MG63 (cell line): ENCODE measurements at regions not wholly inside any gene's neighbourhood (a gene's known extent, or its start where the extent isn't known, plus 50 kb on each side); places are given as distances from the start of the nearest gene placed in this dataset.

Experiments
- DNase-seq: peaks from one replicate; pipeline ENCODE4 v3.0.0-alpha.2; 2020
- H3K27me3 ChIP-seq: fragments of 250-450 bp; sonication (Bioruptor Pico); 2 replicates; pipeline ENCODE4 v1.5.1; 2020; ENCODE audit warnings: mild to moderate bottlenecking, moderate library complexity
- H3K36me3 ChIP-seq: fragments of 250-450 bp; sonication (Bioruptor Pico); 2 replicates; pipeline ENCODE4 v1.5.1; 2020; ENCODE audit warnings: mild to moderate bottlenecking, moderate library complexity
- H3K4me3 ChIP-seq: fragments of 250-450 bp; sonication (Bioruptor Pico); 2 replicates; pipeline ENCODE4 v1.5.1; 2020; ENCODE audit warnings: mild to moderate bottlenecking, moderate library complexity
- H3K9me3 ChIP-seq: fragments of 250-450 bp; sonication (Bioruptor Pico); 2 replicates; pipeline ENCODE4 v1.5.1; 2020; ENCODE audit warnings: mild to moderate bottlenecking, moderate library complexity

- Histone ChIP-seq H3K36me3 (no peaks in the 10 kb centered on the region), H3K9me3 (no peaks in the 10 kb centered on the region), H3K27me3 (no peaks in the 10 kb centered on the region), H3K4me3 (no peak overlapping the region)
- DNase-seq = no peak
Measured at GRCh38 chr10:121078036-121078435, 226.9 kb downstream of the WDR11 start.

- no peak for DNase-seq
- no peak overlapping the region for H3K4me3 ChIP-seq
- H3K36me3 ChIP-seq = no peaks in the 10 kb centered on the region
- H3K9me3 ChIP-seq = no peaks in the 10 kb centered on the region
- H3K27me3 ChIP-seq = no peaks in the 10 kb centered on the region
Measured at GRCh38 chr10:121078672-121079102, 227.5 kb downstream of the WDR11 start.

- no peak overlapping the region for H3K4me3 ChIP-seq
- H3K9me3 ChIP-seq = no peaks in the 10 kb centered on the region
- no peaks in the 10 kb centered on the region for H3K36me3 ChIP-seq
- no peak for DNase-seq
- no peaks in the 10 kb centered on the region for H3K27me3 ChIP-seq
Measured at GRCh38 chr10:121079226-121079625, 228.1 kb downstream of the WDR11 start.

- Histone ChIP-seq H3K4me3 (no peak overlapping the region), H3K9me3 (no peaks in the 10 kb centered on the region), H3K36me3 (no peaks in the 10 kb centered on the region), H3K27me3 (no peaks in the 10 kb centered on the region)
- no peak for DNase-seq
Measured at GRCh38 chr10:121080281-121080891, 229.2 kb downstream of the WDR11 start.

GRCh38 chr10:121081306-121081705, 230.1 kb downstream of the WDR11 start:
- Histone ChIP-seq H3K9me3 (no peaks in the 10 kb centered on the region), H3K36me3 (no peaks in the 10 kb centered on the region), H3K4me3 (no peak overlapping the region), H3K27me3 (no peaks in the 10 kb centered on the region)
- no peak for DNase-seq

GRCh38 chr10:121082984-121083383, 231.8 kb downstream of the WDR11 start:
- Histone ChIP-seq H3K9me3 (no peaks in the 10 kb centered on the region), H3K4me3 (no peak overlapping the region), H3K27me3 (no peaks in the 10 kb centered on the region), H3K36me3 (no peaks in the 10 kb centered on the region)
- no peak for DNase-seq

GRCh38 chr10:121084016-121084674, 233.0 kb downstream of the WDR11 start:
- H3K4me3 ChIP-seq = no peak overlapping the region
- H3K9me3 ChIP-seq = no peaks in the 10 kb centered on the region
- no peaks in the 10 kb centered on the region for H3K27me3 ChIP-seq
- H3K36me3 ChIP-seq = no peaks in the 10 kb centered on the region
- no peak for DNase-seq

GRCh38 chr10:121084675-121085070, 233.5 kb downstream of the WDR11 start:
- no peaks in the 10 kb centered on the region for H3K36me3 ChIP-seq
- no peaks in the 10 kb centered on the region for H3K27me3 ChIP-seq
- H3K9me3 ChIP-seq = no peaks in the 10 kb centered on the region
- no peak for DNase-seq
- H3K4me3 ChIP-seq = no peak overlapping the region

- Histone ChIP-seq H3K4me3 (no peak overlapping the region), H3K36me3 (no peaks in the 10 kb centered on the region), H3K9me3 (no peaks in the 10 kb centered on the region), H3K27me3 (no peaks in the 10 kb centered on the region)
- no peak for DNase-seq
Measured at GRCh38 chr10:121085367-121085766, 234.2 kb downstream of the WDR11 start.

- no peaks in the 10 kb centered on the region for H3K36me3 ChIP-seq
- no peak overlapping the region for H3K4me3 ChIP-seq
- no peaks in the 10 kb centered on the region for H3K27me3 ChIP-seq
- H3K9me3 ChIP-seq = no peaks in the 10 kb centered on the region
- DNase-seq = no peak
Measured at GRCh38 chr10:121087129-121087528, 236.0 kb downstream of the WDR11 start.

- H3K27me3 ChIP-seq = no peaks in the 10 kb centered on the region
- no peak overlapping the region for H3K4me3 ChIP-seq
- no peaks in the 10 kb centered on the region for H3K9me3 ChIP-seq
- H3K36me3 ChIP-seq = no peaks in the 10 kb centered on the region
- no peak for DNase-seq
Measured at GRCh38 chr10:121087688-121088087, 236.5 kb downstream of the WDR11 start.

- no peaks in the 10 kb centered on the region for H3K9me3 ChIP-seq
- H3K4me3 ChIP-seq = no peak overlapping the region
- DNase-seq = peak; percentile 11
Measured at GRCh38 chr10:121088524-121088923, 237.4 kb downstream of the WDR11 start.

GRCh38 chr10:121089434-121089833, 238.3 kb downstream of the WDR11 start:
- no peak for DNase-seq
- no peaks in the 10 kb centered on the region for H3K9me3 ChIP-seq
- no peak overlapping the region for H3K4me3 ChIP-seq
- no peaks in the 10 kb centered on the region for H3K27me3 ChIP-seq
- no peaks in the 10 kb centered on the region for H3K36me3 ChIP-seq

More at GRCh38 chr10:121088524-121088923, 237.4 kb downstream of the WDR11 start:
- Histone ChIP-seq H3K36me3 (no peaks in the 10 kb centered on the region), H3K27me3 (no peaks in the 10 kb centered on the region)

GRCh38 chr10:121091961-121092719, 241.0 kb downstream of the WDR11 start:
- H3K36me3 ChIP-seq = no peaks in the 10 kb centered on the region
- no peaks in the 10 kb centered on the region for H3K27me3 ChIP-seq
- DNase-seq = no peak
- no peaks in the 10 kb centered on the region for H3K9me3 ChIP-seq
- H3K4me3 ChIP-seq = no peak overlapping the region

- no peaks in the 10 kb centered on the region for H3K9me3 ChIP-seq
- no peak overlapping the region for H3K4me3 ChIP-seq
- H3K36me3 ChIP-seq = no peaks in the 10 kb centered on the region
- no peaks in the 10 kb centered on the region for H3K27me3 ChIP-seq
- DNase-seq = no peak
Measured at GRCh38 chr10:121092720-121093095, 241.5 kb downstream of the WDR11 start.

GRCh38 chr10:121096617-121097431, 245.7 kb downstream of the WDR11 start:
- peak; percentile 12 for DNase-seq
- Histone ChIP-seq H3K9me3 (no peaks in the 10 kb centered on the region), H3K4me3 (no peak overlapping the region), H3K27me3 (no peaks in the 10 kb centered on the region), H3K36me3 (no peaks in the 10 kb centered on the region)

GRCh38 chr10:121098211-121098610, 247.0 kb downstream of the WDR11 start:
- Histone ChIP-seq H3K9me3 (no peaks in the 10 kb centered on the region), H3K36me3 (no peaks in the 10 kb centered on the region), H3K4me3 (no peak overlapping the region), H3K27me3 (no peaks in the 10 kb centered on the region)
- no peak for DNase-seq
